Inflammatory macrophage (primary cell): ENCODE measurements at regions not wholly inside any gene's neighbourhood (a gene's known extent, or its start where the extent isn't known, plus 50 kb on each side); places are given as distances from the start of the nearest gene placed in this dataset.

ENCODE experiments used
- DNase-seq, 2 donors: peaks; one replicate each; pipeline ENCODE4 v3.0.0-alpha.2; 2020 to 2022

DNA sequence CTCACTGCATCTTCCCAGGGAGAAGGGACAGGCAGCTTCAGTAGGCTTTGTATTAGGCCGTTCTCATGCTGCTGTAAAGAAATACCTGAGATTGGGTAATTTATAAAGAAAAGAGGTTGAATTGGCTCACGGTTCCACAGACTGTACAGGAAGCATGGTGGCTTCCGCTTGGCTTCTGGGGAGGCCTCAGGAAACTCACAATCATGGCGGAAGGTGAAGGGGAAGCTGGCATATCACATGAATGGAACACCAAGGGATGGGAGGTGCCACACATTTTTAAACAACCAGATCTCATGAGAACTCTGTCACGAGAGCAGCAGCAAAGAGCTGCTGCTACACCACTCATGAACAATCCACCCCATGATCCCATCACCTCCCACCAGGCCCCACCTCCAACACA, 182.2 kb upstream of the SFSWAP start:
- DNase-seq = no peak

DNA sequence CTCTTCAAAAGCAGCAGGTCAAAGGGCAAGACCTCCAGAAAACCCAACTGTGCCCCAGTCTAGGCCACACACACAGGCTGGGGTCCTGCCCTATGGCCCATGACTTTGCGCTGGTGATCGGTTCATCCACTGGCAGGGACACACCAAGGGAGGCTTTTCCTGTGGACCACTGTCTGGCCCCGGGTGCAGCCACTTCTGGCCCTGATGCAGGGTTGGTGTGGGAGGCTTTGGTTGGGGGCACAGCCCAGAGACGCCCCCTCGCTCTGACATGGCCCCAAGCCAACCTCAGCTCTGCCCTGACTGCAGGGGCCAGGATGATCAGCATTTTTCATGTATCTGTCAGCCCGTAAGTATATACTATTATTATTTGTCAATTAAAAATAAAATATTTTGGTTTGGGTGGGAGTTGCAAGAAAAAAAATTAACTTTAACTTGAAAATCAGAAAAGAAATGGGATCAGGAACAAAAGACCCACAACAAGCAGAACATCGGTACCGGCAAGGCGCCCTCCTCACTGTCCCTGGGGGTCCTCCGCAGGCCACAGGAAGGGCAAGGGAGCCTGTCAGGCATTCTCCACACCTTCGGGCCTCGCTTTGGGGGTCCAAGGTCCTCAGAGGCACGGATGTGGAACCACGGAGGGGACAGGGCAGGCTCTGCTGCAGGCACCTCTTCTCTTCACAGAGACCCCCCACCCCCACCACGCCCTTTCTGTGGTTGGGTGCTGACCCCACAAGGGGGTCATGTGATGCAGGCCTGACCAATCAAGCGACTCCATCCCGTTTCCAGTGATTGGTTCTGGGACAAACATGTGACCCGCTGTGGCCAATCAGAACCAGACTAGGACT, 181.5 kb upstream of the SFSWAP start:
- no peak for DNase-seq

DNA sequence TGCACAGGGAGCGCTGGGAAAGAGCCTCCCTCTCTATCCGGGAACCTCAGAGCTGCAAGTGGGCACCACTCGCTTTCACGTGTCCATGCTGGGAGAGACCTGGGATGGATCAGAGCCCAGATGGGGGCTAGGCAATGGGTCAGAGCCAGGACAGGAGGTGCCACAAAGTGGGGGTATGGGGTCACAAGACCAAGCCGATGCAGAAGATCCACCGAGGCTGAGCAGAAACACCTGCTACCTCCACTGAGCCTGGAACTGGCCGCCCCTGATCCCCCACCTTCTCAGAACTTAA, 180.9 kb upstream of the SFSWAP start:
- DNase-seq = no peak

DNA sequence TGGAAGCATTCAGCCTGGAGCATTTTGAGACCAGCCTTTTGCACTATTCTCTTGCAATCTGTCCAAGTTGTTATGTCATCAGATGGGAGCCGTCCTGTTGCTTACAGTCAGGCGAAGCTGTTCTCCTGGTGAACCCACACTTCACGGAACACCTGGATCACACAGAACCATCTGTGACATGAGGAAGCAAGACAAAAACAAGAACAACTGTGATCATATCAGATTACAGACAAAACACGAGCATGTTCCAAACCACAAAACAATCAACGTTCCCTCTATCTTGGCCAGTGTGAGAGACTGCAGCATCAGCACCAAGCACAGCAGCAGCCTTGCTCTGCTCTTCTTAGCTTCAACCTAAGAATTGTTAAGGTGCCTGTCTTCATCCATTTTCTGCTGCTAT, 180.5 kb upstream of the SFSWAP start:
- no peak for DNase-seq

DNA sequence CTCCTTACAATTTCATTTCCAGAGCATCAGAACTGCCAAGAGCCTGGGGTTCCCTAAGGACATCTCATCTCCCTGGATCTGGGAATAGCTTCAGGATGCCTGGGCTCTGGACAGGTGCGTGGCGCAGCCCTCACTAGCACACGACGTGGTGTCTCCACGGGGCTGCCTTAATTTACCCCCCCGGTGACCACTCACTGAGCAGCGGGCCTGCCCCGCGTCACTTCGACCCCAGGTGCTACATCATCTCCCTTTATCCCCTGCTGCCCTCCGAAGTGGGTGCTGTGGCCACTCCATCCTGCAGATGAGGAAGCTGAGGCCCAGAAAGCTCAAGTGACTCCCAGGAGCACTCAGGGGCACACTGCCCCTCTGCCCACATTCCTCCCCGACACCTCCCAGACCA, 177.8 kb upstream of the SFSWAP start:
- DNase-seq = no peak

DNA sequence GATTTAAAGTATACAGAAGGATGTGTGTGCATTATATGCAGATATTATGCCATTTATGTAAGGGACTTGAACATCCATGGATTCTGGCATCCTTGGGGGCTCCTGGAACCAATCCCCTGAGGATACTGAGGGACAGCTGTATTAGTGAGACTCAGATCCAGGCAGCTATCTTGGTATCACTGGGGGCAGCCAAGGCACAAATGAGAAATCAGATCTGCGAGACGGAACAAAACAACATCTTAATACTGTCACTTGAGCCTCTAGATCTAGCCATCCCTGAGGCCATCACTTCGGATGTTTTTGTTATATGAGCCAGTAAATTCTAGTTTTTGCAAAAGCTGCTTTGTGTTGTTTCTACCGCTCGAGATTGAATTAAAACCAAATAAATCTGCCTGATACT, 175.1 kb upstream of the SFSWAP start:
- DNase-seq = no peak

DNA sequence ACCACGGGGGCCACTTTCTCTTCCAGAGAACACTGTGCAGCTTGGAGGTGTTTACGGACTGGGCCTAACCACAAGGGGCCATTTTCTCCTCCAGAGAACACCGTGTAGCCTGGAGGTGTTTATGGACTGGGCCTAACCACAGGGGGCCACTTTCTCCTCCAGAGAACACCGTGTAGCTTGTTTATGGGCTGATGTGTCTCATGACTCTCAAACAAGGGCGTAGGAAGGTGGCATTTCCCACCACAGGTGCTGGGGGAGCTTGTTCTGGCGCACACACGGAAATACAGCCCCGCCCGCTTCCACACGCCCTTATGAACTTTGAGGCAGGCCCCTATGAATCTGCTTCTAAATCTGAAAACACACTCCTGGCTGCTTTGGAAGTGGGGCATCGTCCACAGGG, 174.6 kb upstream of the SFSWAP start:
- DNase-seq = no peak

DNA sequence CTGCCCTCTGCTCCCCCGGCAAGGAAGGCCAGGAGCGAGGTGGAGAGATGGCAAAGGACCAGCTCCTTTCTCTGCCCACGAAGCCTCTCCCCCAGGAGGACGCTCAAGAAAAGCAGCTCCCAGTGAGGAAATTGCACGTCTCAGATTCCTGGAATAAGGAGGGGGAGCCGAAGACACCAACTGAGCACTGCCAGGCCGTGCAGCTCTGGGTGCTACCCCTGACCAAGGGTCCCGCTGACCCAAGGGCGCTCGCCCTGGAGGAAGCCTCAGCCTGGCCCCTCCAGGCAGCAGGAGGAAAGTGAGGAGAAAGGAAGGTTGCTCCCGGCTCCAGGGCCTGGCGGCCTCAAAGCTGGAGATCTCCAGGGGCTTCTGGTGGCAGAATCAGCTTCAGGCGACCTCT, 174.1 kb upstream of the SFSWAP start:
- no peak for DNase-seq

DNA sequence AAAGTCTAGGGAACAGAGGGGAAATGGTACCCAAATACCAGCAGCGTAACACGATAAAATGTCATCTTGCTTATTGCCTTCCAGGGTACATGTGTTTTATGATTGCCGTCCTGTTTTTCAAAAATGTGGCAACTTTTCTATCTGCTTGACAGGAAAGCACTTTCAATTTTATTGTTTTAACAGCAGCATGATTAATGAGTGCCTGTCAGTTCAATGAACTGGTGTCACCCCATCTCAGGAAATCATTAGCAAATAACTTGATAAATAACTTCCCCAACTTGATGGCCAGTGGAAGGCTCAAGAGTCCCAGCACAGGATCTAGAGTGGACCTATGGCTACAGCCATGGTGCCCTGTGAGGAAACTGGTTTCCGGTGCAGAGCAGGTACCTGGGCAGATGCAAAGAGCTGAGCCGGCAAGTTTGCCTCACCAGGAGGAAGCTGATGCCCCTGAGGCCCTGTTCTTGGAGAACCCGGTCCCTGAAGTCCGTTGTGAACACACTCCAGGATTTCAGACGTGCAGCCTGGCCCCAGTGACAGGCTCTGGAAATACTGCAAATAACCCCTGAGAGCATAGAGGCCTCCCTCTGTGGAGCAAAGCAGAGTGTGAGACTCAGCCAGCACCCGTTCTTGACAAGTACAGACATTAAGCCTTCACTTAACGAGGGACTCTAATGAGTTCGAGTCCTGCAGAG, 173.5 kb upstream of the SFSWAP start:
- DNase-seq = no peak

DNA sequence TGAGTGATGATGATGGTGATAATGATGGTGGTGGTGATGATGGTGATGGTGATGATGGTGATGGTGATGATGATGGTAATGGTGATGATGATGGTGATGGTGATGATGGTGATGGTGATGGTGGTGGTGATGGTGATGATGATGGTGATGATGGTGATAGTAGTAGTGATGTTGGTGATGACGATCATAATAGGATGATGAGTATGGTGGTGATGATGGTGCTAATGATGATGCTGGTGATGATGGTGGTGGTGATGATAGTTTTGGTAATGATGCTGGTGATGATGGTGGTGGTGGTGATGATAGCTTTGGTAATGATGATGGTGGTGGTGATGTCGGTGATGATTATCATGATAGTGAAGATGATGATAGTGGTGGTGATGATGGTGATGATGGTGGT, 171.5 kb upstream of the SFSWAP start:
- DNase-seq = no peak

DNA sequence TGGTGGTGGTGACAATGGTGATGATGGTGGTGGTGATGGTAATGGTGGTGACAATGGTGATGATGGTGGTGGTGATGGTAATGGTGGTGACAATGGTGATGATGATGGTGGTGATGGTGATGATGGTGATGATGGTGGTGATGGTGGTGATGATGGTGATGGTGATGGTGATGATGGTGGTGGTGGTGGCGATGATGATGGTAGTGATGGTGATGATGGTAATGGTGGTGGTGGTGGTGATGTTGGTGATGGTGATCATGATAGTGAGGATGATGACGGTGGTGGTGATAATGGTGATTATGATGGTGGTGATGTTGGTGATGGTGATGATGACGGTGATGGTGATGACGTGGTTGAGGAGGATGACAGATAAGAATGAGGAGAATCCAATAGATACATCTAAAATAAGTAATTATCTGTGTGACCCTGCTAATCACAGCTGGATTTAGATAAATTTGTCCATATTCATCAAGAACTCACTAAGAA, 170.7 kb upstream of the SFSWAP start:
- DNase-seq = no peak

DNA sequence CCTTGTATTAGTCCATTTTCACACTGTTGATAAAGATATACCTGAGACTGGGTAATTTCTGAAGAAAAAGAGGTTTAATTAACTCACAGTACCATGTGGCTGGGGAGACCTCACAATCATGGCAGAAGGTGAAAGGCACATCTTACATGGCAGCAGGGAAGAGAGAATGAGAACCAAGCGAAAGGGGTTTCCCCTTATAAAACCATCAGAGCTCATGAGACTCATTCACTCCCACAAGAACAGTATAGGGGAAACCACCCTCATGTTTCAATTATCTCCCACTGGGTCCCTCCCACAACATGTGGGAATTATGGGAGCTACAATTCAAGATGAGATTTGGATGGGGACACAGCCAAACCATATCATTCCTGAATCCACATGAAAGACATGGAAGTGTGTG, 169.4 kb upstream of the SFSWAP start:
- DNase-seq = peak in 1 of 2 donors; percentile 7

DNA sequence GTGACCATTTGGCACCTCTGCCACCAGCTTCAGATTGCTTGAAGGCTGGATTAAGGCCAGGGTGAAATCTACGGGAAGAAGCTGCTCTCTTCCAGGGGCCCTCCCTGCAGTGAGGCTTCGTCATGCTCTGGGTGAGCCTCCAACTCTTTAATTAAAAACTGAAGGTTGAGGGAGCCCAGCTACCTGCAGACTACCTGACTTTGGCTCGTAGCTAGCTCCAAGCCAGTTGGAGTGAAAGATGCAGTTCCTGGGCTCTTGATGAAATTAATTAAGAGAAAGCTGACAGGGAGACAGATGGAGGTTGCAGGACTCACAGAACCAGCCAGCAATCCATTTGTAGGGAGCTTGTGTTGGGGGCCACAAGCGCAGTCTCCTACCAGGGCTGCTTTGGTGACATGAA, 168.5 kb upstream of the SFSWAP start:
- DNase-seq = no peak

DNA sequence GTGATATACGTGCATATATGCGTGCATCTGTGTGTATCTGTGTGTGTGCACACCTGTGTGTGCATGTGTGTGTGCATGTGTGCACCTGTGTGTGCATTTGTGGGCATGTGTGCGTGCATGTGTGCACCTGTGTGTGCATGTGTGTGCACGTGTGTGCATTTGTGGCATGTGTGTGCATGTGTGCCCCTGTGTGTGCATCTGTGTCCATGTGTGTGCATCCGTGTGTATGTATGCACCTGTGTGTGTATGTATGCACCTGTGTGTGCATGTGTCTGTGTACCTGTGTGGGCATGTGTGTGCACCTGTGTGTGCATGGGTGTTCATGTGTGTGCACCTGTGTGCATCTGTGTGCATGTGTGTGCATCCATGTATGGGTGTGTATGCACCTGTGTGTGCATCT, 167.8 kb upstream of the SFSWAP start:
- DNase-seq = no peak

DNA sequence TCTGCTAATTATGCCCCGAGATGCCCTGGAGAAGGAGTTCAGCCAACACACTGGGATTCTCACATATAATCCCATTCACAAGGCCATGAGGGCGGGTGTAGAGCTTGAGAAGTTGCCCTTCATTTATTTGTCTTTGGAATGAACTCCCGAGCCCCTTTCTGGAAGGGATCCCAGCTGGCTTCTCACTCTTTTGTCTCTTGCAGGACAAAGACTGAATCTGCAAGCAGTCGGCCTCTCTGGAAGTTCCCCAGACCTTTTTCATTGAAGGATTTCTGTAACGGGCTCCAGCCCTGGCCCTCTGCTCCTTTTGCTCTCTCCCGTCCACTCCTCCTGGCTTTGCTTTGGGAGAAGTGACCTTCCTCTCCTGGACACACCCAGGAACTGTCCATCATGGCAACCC, 163.3 kb upstream of the SFSWAP start:
- DNase-seq = no peak

DNA sequence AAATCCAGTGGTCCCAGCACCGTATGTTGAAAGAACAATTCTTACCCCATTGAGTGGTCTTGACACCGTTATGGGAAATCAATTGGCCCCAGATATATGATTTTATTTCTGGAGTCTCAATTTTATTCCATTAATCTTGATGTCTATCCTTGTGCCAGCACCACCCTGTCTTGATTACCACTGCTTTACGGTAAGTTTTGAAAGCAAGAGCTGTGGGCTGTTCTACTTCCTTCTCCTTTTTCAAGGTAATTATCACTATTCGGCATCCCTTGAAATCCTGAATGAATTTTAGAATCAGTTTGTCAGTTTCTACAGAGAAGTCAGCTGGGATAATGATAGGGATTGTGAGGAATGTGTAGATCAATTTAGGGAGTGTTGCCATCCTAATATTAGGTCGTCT, 160.8 kb upstream of the SFSWAP start:
- no peak for DNase-seq

DNA sequence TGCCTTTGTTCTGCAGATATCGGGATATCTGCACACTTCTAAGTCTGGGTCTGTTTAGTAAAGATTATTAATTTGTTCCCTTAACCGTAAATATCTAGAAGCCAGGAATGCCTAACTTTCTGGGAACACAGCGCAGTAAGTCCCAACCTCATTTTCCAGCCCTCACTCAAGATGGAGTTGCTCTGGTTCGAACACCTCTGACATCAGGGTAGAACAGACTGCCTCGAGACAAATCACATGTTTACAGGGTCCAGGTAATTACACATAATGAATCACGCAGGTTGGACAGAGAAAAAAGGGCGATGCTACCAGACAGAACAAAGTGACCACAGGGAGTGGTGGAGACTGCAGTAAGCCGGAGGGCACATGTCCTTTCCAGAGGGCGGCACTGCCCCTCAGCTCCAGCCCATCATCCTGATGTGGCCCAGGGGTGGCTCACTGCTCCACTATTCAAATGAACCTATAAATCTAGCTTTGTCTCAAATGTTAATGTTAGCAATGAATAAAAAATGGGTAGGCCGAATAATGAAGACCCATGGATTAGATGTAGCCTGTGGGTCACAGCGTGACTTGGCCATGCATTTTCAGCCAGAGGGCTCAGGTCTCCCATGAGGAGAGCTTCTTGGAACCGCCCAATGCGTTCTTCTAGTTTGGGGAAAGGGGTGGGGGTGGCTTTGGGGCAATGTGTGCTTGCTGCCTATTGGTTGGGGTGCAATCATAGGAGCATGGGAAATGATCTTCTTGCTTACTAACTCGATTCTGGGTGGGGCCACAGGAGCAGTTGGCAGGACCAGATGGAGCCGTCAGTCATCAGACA, 159.0 kb upstream of the SFSWAP start:
- DNase-seq = no peak

DNA sequence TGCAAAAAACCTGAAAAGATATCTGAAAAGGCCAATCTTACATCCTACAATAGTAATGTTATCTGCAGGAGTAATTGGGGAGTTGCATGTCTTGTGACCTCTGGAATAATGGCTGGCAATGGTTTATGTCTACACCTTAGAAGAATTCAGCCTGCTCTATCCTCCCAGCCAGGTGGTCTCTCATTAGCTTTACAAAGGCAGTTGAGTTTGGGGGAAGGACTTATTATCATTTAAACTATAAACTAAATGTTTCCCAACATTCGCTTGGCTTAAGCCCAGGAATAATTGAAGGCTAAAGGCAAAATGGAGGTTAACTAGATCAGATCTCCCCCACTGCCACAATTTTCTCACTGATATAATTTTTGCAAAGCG, 158.4 kb upstream of the SFSWAP start:
- no peak for DNase-seq

DNA sequence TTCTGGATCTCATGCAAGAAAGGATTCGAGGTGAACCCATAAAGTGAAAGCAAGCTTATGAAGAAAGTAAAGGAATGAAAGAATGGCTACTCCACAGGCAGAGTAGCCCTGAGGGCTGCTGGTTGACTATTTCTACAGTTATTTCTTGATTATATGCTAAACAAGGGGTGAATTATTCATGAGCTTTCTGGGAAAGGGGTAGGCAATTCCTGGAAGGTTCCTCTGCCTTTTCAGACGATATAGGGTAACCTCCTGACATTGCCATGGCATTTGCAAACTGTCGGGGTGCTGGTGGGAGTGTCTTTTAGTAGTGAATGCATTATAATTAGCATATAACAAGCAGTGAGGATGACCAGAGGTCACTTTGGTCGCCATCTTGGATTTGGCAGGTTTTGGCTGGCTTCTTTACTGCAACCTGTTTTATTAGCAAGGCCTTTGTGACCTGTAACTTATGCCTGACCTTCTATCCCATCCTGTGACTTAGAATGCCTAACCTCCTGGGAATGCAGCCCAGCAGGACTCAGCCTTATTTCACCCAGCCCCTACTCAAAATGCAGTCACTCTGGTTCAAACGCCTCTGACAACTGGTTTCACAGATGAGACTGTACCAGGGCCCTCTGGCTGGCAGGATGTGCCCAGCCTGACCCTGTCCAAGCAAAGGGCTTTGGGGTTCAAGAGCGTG, 157.7 kb upstream of the SFSWAP start:
- no peak for DNase-seq

DNA sequence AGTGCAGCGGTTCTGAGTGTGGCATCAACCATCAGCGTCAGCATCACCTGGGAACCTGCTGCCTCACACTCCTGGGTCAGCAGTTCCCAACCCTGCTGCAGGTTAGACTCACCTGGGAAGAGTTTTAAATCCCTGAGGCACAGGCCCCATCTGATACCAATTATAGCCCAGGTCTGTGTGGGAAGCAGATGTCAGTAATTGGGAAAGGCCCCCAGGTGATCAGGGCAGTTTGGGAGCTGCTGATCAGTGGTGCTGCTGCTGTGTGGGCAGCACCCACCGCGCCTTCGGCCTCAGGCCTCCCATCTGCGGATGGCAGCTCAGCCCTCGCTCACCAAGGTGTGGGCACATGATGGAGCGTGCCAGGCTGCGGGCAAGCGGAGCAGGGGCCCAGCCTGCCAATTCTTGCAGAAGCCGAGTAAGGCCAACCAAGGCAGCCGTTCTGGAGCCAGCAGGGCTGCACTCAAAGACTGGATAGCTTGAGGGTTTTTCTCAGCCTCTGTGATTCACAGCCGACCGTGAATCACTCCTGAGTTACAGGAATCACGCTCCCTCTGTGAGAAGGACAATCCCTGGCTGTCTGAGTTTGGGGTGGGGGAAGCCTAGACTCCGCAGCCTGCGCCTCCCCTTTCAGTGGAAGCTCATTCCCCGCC, 155.6 kb upstream of the SFSWAP start:
- DNase-seq = no peak

DNA sequence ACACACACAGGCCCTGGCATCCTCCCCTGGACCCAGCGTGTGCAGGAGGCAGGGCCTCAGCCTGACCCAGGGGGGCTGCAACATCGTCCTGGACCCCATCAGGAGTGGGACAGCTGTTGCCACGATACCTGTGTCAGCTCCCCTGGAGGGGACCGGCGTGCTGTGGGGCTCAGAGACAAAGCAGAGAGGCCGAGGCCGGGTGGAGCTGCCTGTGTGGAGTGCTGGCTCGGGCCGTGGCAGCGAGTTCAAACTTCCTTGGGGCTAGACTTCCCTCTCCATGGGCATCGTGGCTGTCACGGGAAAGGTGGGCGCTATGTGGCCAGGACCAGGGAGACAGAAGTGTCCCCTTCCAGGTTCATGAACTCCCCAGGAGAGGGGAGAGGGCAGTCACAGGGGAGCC, 155.0 kb upstream of the SFSWAP start:
- no peak for DNase-seq

DNA sequence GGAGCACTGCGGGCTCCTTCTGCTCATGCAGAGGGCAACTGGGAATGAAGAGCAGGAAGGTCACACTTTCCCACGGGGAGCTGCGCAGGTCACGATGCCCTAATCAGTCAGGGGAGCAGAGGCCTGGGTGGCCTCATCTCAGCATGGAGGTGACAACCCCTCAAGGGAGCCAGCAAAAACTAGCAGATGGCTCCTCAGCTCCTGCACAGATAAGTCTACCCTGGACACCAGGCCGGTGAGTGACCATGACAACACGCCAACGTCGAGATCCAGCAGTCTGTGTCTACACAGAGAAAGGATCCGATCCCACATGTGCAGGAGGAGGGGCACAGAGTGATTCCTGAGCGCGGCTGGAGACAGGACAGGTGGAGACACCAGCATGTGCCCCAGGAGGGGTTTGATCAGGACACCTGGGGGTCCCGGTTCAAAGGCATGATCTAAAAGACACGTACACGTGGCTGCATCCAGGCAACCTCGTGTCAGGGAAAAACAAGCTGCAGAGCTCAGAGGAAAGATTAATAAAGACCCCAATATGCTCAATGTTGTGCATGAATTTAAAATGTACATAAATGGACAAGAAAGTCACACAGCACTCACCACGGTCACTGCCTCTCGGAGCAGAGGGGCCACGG, 153.7 kb upstream of the SFSWAP start:
- DNase-seq = no peak
